MCF 10A (cell line): ENCODE measurements at regions not wholly inside any gene's neighbourhood (a gene's known extent, or its start where the extent isn't known, plus 50 kb on each side); places are given as distances from the start of the nearest gene placed in this dataset.

Experiments
- BruUV-seq: library from RNA; stranded (reverse); fragments of 400-500 nt; replicated peaks from 2 replicates; lab custom pipeline; 2021; lab: Mats Ljungman, UMichigan
- CTCF ChIA-PET: fragments of 300-600 bp; sonication (Branson Sonifier 250); formaldehyde crosslinking; extraction: SDS; loops from one replicate; lab custom pipeline; 2021; ENCODE audit warnings: antibody characterized with exemption, inconsistent platforms; lab: Yijun Ruan, JAX
- POLR2A ChIA-PET: fragments of 300-600, 350-650 bp; sonication (Branson Sonifier 250); formaldehyde crosslinking; extraction: SDS; loops from one replicate; lab custom pipeline; 2020; ENCODE audit warnings: antibody characterized with exemption, inconsistent platforms; lab: Yijun Ruan, JAX
- DNase-seq: peaks from one replicate; pipeline ENCODE4 v3.0.0-alpha.2; 2018; ENCODE audit not compliant: unreplicated experiment
- H3K27ac Mint-ChIP-seq: one replicate; pipeline ENCODE4 v1.8.0; 2022; ENCODE audit warnings: mild to moderate bottlenecking, low read depth, mixed read lengths; ENCODE audit not compliant: unreplicated experiment
- H3K27me3 Mint-ChIP-seq: one replicate; pipeline ENCODE4 v1.8.0; 2022; ENCODE audit warnings: mixed read lengths; ENCODE audit not compliant: insufficient read depth, unreplicated experiment
- H3K36me3 Mint-ChIP-seq: one replicate; pipeline ENCODE4 v1.8.0; 2022; ENCODE audit warnings: mild to moderate bottlenecking, moderate library complexity, mixed read lengths; ENCODE audit not compliant: insufficient read depth, unreplicated experiment
- H3K4me1 Mint-ChIP-seq: one replicate; pipeline ENCODE4 v1.8.0; 2022; ENCODE audit warnings: mixed read lengths; ENCODE audit not compliant: insufficient read depth, unreplicated experiment
- H3K4me3 Mint-ChIP-seq: one replicate; pipeline ENCODE4 v1.8.0; 2022; ENCODE audit warnings: mild to moderate bottlenecking, moderate library complexity, mixed read lengths; ENCODE audit not compliant: unreplicated experiment
- H3K9me3 Mint-ChIP-seq: one replicate; pipeline ENCODE4 v1.8.0; 2022; ENCODE audit warnings: mixed read lengths; ENCODE audit not compliant: unreplicated experiment
- CTCF ChIP-seq: fragments of 200-600 bp; IDR thresholded peaks from one replicate; pipeline ENCODE4 v1.8.0; 2022; ENCODE audit warnings: antibody characterized with exemption, mild to moderate bottlenecking; ENCODE audit not compliant: unreplicated experiment
- intact Hi-C: fragments of 100-400 bp; cut with micrococcal nuclease; formaldehyde crosslinking; loops from 2 replicates; pipeline ENCODE4 v1.14.1; 2022

GRCh38 chr6:22227824-22228610 lies 68.8 kb downstream of the PRL start:
- Mint-ChIP-seq H3K27ac (no peak overlapping the region), H3K4me3 (no peak overlapping the region), H3K36me3 (no peaks in the 10 kb centered on the region), H3K9me3 (no peaks in the 10 kb centered on the region), H3K27me3 (no peaks in the 10 kb centered on the region), H3K4me1 (peaks cover 7% of the 10 kb centered on the region)
- no peak for TF ChIP-seq CTCF
- intact Hi-C loops: no loop called here
- CTCF ChIA-PET: no interaction called here
- DNase-seq: peak; percentile 9
- no TSS peak for BruUV-seq
- POLR2A ChIA-PET: no interaction called here

- CTCF ChIA-PET: interaction anchor here (0.6 kb wide), 2 partner anchors 63 to 264 kb away, joined by 3 read pairs; no protein-coding TSS in a partner anchor
- POLR2A ChIA-PET: interaction anchor here (1.3 kb wide), 1 partner anchor 10 kb away, joined by 3 read pairs; no protein-coding TSS in a partner anchor
- H3K27ac Mint-ChIP-seq: peak overlapping the region; percentile 51
Measured at GRCh38 chr6:22231050-22231449, 65.8 kb downstream of the PRL start.

GRCh38 chr6:22231616-22232015 lies 65.2 kb downstream of the PRL start:
- H3K36me3 Mint-ChIP-seq: peaks cover 2% of the 10 kb centered on the region
- no TSS peak for BruUV-seq
- H3K9me3 Mint-ChIP-seq: no peaks in the 10 kb centered on the region
- peaks cover 20% of the 10 kb centered on the region for H3K4me1 Mint-ChIP-seq
- DNase-seq: peak; percentile 50
- TF ChIP-seq CTCF: no peak
- POLR2A ChIA-PET: interaction anchor here (1.3 kb wide), 1 partner anchor 10 kb away, joined by 3 read pairs; no protein-coding TSS in a partner anchor
- H3K4me3 Mint-ChIP-seq: no peak overlapping the region
- peak overlapping the region; percentile 51 for H3K27ac Mint-ChIP-seq
- H3K27me3 Mint-ChIP-seq: no peaks in the 10 kb centered on the region
- CTCF ChIA-PET: no interaction called here
- intact Hi-C loops: no loop called here

More at GRCh38 chr6:22231050-22231449, 65.8 kb downstream of the PRL start:
- DNase-seq: no peak
- no peak for TF ChIP-seq CTCF
- H3K27me3 Mint-ChIP-seq: no peaks in the 10 kb centered on the region
- H3K9me3 Mint-ChIP-seq: no peaks in the 10 kb centered on the region
- peaks cover 14% of the 10 kb centered on the region for H3K4me1 Mint-ChIP-seq
- H3K4me3 Mint-ChIP-seq: no peak overlapping the region
- intact Hi-C loops: no loop called here
- H3K36me3 Mint-ChIP-seq: no peaks in the 10 kb centered on the region
- BruUV-seq: no TSS peak

- no peaks in the 10 kb centered on the region for H3K9me3 Mint-ChIP-seq
- H3K27me3 Mint-ChIP-seq: no peaks in the 10 kb centered on the region
- ChIA-PET CTCF (interaction anchor here (0.5 to 0.6 kb wide), 2 partner anchors 1106 to 1362 kb away, joined by 4 read pairs; no protein-coding TSS in a partner anchor), POLR2A (interaction anchor here (0.7 to 2.2 kb wide), 9 partner anchors 11 to 639 kb away, joined by 3 to 6 read pairs (median 3); no protein-coding TSS in a partner anchor)
- peak; percentile 97 for DNase-seq
- intact Hi-C loops: loop anchor here (1.0 to 2.0 kb wide), 2 partner anchors 124 to 642 kb away; no protein-coding TSS in a partner anchor
- H3K27ac Mint-ChIP-seq: peak overlapping the region; percentile 94
- H3K4me3 Mint-ChIP-seq: peak overlapping the region; percentile 66
- H3K4me1 Mint-ChIP-seq: peaks cover 28% of the 10 kb centered on the region
- H3K36me3 Mint-ChIP-seq: peaks cover 7% of the 10 kb centered on the region
- no peak for TF ChIP-seq CTCF
- BruUV-seq: no TSS peak
Measured at GRCh38 chr6:22236626-22237414, 60.0 kb downstream of the PRL start.
